22Rv1 (cell line): ENCODE measurements at regions not wholly inside any gene's neighbourhood (a gene's known extent, or its start where the extent isn't known, plus 50 kb on each side); places are given as distances from the start of the nearest gene placed in this dataset.

Experiments used
- CTCF ChIP-seq: fragments of 450-650 bp; IDR thresholded peaks from 2 replicates; pipeline ENCODE4 v1.5.1; 2017; ENCODE audit warnings: mild to moderate bottlenecking
- ZFX ChIP-seq: fragments of 450-650 bp; IDR thresholded peaks from 2 replicates; pipeline ENCODE4 v1.6.1; 2017; ENCODE audit warnings: antibody characterized with exemption, borderline replicate concordance

DNA sequence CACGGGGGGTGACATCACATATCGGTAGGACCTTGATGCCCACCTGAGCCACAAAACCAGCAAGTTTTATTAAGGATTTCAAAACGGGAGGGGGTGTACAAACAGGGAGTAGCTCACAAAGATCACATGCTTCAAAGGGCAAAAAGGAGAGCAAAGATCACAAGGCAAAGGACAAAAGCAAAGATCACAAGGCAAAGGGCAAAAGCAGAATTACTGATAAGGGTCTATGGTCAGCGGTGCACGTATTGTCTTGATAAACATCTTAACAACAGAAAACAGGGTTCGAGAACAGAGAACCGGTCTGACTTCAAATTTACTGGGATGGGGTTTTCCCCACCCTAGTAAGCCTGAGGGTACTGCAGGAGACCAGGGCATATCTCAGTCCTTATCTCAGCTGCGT, 143.5 kb upstream of the LPP start:
- no peak for TF ChIP-seq CTCF
- TF ChIP-seq ZFX, result no peak
